GM12873 (cell line): ENCODE measurements at regions not wholly inside any gene's neighbourhood (a gene's known extent, or its start where the extent isn't known, plus 50 kb on each side); places are given as distances from the start of the nearest gene placed in this dataset.

Experiments
- CTCF ChIP-seq: IDR thresholded peaks from 2 replicates; pipeline ENCODE4 v1.5.1; 2012; ENCODE audit warnings: low read depth, mild to moderate bottlenecking, moderate library complexity, low read length, control low read depth; ENCODE audit not compliant: insufficient read depth; ENCODE audit errors: missing control alignments

- no peak for TF ChIP-seq CTCF
Measured at GRCh38 chr1:65512383-65512782, 91.9 kb downstream of the LEPR start.

DNA sequence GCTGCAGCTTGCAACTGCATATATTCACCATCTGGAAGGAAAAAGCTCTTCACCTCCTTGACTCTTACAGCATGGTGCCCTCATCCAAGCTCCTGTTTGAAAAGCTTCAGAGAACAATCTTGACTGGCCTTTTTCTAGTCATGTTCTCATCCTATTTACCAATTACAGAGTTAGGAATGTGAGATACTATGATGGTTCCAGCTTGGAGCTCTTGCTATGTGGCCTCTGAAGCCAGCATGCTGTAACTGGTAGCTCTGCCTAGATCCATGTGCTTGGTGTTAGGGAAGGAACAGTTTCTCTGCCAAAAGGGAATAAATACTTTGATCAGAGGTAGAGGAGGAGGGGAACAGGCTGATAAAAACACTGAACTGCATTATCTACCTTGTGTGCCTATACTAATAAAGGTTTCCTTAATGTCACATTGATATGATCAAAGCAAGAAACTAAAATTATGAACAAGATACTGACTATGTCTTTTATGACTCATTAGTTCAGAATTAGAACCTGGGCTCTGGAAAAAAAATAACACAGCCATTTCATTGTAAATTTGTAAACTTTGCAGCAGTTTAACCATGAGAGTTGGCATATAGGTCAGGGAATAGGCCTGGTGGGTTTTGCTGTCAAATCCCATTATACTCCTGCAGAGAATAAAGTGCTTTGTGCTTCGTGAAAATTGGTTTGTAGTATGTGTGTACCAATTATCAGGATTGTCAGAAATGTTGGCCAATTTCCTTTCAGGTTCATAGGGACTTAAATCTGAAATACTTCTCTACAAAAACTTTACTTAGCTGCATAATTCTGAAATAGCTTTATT is 92.7 kb downstream of the LEPR start:
- TF ChIP-seq CTCF: no peak

DNA sequence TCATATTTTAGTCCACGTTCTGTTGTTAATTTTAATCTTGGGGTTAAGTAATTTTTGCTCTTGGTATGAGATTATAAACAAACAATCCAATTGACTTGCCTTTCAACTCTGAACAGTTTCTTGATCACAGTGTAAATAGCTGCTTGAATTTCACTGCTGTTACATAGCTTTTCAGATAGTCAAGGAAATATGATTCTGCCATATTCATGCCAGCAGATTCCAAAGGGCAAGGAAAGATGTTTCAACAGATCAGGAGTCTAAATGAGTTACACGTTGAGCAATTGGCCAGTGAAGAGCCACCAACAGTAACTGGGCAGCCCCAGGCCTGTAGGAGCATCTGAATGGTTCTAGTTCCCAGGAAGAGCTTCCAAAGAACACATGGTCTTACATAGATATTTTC is 93.6 kb downstream of the LEPR start:
- no peak for TF ChIP-seq CTCF

GRCh38 chr1:65524931-65525265 is 104.4 kb downstream of the LEPR start:
- no peak for TF ChIP-seq CTCF

DNA sequence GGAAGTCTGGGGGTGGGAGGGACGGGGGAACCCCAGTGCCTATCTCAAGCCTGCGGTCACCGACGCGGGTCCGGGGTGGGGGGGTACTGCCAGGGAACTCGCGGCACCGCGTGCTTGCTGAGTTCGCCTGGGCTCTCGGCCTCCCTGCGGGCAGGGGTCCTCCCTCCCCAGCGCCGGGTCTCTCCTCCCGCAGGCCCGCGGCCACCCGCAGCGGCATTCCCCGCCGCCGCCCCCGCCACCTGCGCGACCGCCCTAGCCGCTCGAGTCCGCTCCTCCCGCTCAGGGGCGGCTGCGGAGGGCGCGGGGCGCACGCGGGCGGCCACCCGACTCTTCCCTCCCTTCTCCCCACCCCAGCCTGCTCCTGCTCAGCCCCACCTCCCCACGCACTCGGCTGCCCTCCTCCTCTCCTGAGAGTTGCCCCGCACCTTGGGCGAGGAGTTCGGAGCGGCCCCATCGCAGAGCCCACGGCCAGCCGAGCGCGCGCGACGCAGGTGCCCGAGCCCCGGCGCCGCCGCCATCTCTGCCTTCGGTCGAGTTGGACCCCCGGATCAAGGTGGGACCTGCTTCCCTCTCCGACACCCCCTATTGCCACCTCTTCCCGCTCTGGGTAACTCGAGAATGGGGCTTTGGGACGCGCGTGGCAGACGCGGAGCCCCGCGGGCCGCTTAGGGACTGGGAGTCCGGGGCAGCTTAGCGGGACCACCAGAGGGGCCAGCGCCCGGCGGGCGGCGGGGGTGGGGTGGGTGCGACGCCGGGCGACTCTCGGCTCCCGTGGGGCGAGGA is 105.0 kb downstream of the LEPR start:
- no peak for TF ChIP-seq CTCF

GRCh38 chr1:65526049-65526556 is 105.6 kb downstream of the LEPR start:
- no peak for TF ChIP-seq CTCF

DNA sequence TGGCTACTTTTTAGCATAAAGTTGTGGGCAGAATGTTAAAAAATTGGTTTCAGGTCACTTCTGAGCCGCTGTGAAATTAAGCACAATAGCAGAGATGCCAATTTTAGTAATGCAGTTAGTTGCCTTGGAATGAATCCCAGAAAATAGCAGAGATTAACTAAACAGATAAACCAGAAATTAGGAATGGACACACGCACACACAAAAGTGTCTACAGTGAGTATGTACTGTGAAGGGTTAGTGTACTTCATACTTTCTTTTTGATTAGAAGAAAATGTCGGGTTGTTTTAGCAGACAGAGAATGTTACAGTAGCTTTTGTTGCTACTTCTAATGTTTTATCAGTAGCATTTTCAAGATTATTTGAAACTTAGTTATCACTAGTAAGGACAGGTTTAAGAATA is 106.7 kb downstream of the LEPR start:
- TF ChIP-seq CTCF: no peak
